Fibroblast of lung (primary cell): ENCODE measurements at regions not wholly inside any gene's neighbourhood (a gene's known extent, or its start where the extent isn't known, plus 50 kb on each side); places are given as distances from the start of the nearest gene placed in this dataset.

Experiments used
- DNase-seq, 2 donors: peaks; one replicate each; pipeline versions ENCODE4 v3.0.0 to v3.0.0-alpha.2; 2010; ENCODE audit warnings: low read depth in 2 of 2
- H2AFZ ChIP-seq: 2 replicates; pipeline ENCODE4 v1.5.1; 2012; ENCODE audit warnings: low read length, control low read depth, inconsistent platforms
- H3K27ac ChIP-seq: 2 replicates; pipeline ENCODE4 v1.5.1; 2011; ENCODE audit warnings: low read length, control low read depth; ENCODE audit not compliant: insufficient read depth
- H3K27me3 ChIP-seq: 2 replicates; pipeline ENCODE4 v1.5.1; 2011; ENCODE audit warnings: mild to moderate bottlenecking, low read length; ENCODE audit not compliant: control insufficient read depth, insufficient read depth
- H3K36me3 ChIP-seq: 2 replicates; pipeline ENCODE4 v1.5.1; 2011; ENCODE audit warnings: low read length; ENCODE audit not compliant: control insufficient read depth, insufficient read depth
- H3K4me1 ChIP-seq: 2 replicates; pipeline ENCODE4 v1.5.1; 2011; ENCODE audit warnings: low read length; ENCODE audit not compliant: control insufficient read depth, insufficient read depth; ENCODE audit errors: extremely low read depth
- H3K4me2 ChIP-seq: 2 replicates; pipeline ENCODE4 v1.5.1; 2011; ENCODE audit warnings: low read length, control low read depth; ENCODE audit not compliant: insufficient read depth; ENCODE audit errors: extremely low read depth
- H3K4me3 ChIP-seq, 4 experiments: fragments of 200-600 bp in 1 of 4; sonication (generic) in 1 of 4; replicated peaks in 1 of 4; 2 replicates each; pipeline ENCODE4 v1.5.1; 2011 to 2016; ENCODE audit warnings: low read length in 4 of 4, low read depth in 3 of 4, mild to moderate bottlenecking in 3 of 4, control low read depth in 2 of 4, inconsistent platforms in 1 of 4, mixed read lengths in 1 of 4; ENCODE audit not compliant: insufficient read depth in 1 of 4; ENCODE audit errors: control extremely low read depth in 1 of 4
- H3K79me2 ChIP-seq: 2 replicates; pipeline ENCODE4 v1.5.1; 2012; ENCODE audit warnings: mild to moderate bottlenecking, low read length, inconsistent platforms; ENCODE audit not compliant: control insufficient read depth, insufficient read depth
- H3K9ac ChIP-seq: 2 replicates; pipeline ENCODE4 v1.5.1; 2011; ENCODE audit warnings: mild to moderate bottlenecking, low read length, control low read depth; ENCODE audit not compliant: insufficient read depth
- H3K9me3 ChIP-seq: 2 replicates; pipeline ENCODE4 v1.5.1; 2012; ENCODE audit warnings: low read depth, low read length; ENCODE audit not compliant: control insufficient read depth, insufficient read depth
- H4K20me1 ChIP-seq: 2 replicates; pipeline ENCODE4 v1.5.1; 2011; ENCODE audit warnings: low read length; ENCODE audit not compliant: control insufficient read depth, insufficient read depth; ENCODE audit errors: extremely low read depth
- CTCF ChIP-seq, 2 donors: IDR thresholded peaks in 1 of 2; conservative IDR thresholded peaks in 1 of 2; 1 replicate in 1 of 2; 2 replicates in 1 of 2; pipeline ENCODE4 v1.5.1; 2011 to 2012; ENCODE audit warnings: low read length in 2 of 2, control low read depth in 1 of 2, inconsistent platforms in 1 of 2, low read depth in 1 of 2, mild to moderate bottlenecking in 1 of 2
- EZH2 ChIP-seq: IDR thresholded peaks from 2 replicates; pipeline ENCODE4 v1.5.1; 2012; ENCODE audit warnings: low read length, control low read depth, mild to moderate bottlenecking; ENCODE audit errors: missing control alignments

GRCh38 chr2:8082840-8083239 is 599.0 kb upstream of the ID2 start:
- Histone ChIP-seq H2AFZ (no peak overlapping the region), H3K79me2 (no peaks in the 10 kb centered on the region), H3K27ac (no peak overlapping the region), H3K27me3 (no peaks in the 10 kb centered on the region), H3K9ac (no peak overlapping the region), H3K4me1 (peaks cover 12% of the 10 kb centered on the region), H3K36me3 (no peaks in the 10 kb centered on the region), H3K4me2 (no peak overlapping the region), H3K4me3 (no peak overlapping the region), H4K20me1 (no peaks in the 10 kb centered on the region), H3K9me3 (no peaks in the 10 kb centered on the region)
- no peak for DNase-seq
- TF ChIP-seq CTCF (conservative IDR thresholded peaks at IDR 0.05 in 1 of 2, IDR thresholded peaks at IDR 0.05 in 1 of 2; ENCODE audit: low read depth in 1 of 2, low read length in 2 of 2): no peak
- no peak for TF ChIP-seq EZH2

DNA sequence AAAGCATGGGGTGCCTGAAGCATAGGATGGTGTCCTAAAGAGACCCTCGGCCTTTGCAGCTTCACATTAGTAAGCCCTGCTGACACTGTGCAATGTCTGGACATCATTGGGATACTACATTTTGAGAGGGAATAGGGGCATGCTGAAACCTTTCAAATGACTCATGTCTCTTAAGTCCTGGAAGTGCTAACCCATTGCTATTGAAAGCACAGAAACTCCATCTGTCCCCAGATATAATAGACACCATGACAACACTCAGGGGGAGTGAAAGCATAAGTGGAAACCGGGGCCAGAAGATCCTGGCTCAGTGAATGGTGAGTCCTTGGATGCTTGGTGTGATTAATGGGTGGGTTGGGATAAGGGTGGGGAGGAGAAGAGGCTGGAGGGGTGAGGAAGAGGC is 595.5 kb upstream of the ID2 start:
- no peak overlapping the region for H3K9ac ChIP-seq
- DNase-seq: peak; percentile 16 to 59
- H3K4me2 ChIP-seq: no peak overlapping the region
- no peak overlapping the region for H3K4me3 ChIP-seq
- H3K9me3 ChIP-seq: no peaks in the 10 kb centered on the region
- H3K27ac ChIP-seq: peak overlapping the region; percentile 66
- H4K20me1 ChIP-seq: no peaks in the 10 kb centered on the region
- peaks cover 19% of the 10 kb centered on the region for H3K4me1 ChIP-seq
- no peaks in the 10 kb centered on the region for H3K36me3 ChIP-seq
- H2AFZ ChIP-seq: no peak overlapping the region
- H3K79me2 ChIP-seq: no peaks in the 10 kb centered on the region
- no peak for TF ChIP-seq CTCF (conservative IDR thresholded peaks at IDR 0.05 in 1 of 2, IDR thresholded peaks at IDR 0.05 in 1 of 2; ENCODE audit: low read depth in 1 of 2, low read length in 2 of 2)
- no peaks in the 10 kb centered on the region for H3K27me3 ChIP-seq

GRCh38 chr2:8086796-8087479 is 594.9 kb upstream of the ID2 start:
- DNase-seq: peak; percentile 96 to 99
- Histone ChIP-seq H3K79me2 (no peaks in the 10 kb centered on the region), H3K9me3 (no peaks in the 10 kb centered on the region), H3K27ac (peak overlapping the region; percentile 66), H3K9ac (no peak overlapping the region), H3K4me3 (no peak overlapping the region), H3K4me1 (peaks cover 19% of the 10 kb centered on the region), H2AFZ (no peak overlapping the region), H3K36me3 (no peaks in the 10 kb centered on the region), H3K27me3 (no peaks in the 10 kb centered on the region), H4K20me1 (no peaks in the 10 kb centered on the region), H3K4me2 (peak overlapping the region; percentile 39)
- TF ChIP-seq EZH2 (no peak), CTCF (conservative IDR thresholded peaks at IDR 0.05 in 1 of 2, IDR thresholded peaks at IDR 0.05 in 1 of 2; ENCODE audit: low read depth in 1 of 2, low read length in 2 of 2) (no peak)
